Coronary artery (tissue), 2 donors: ENCODE measurements at regions not wholly inside any gene's neighbourhood (a gene's known extent, or its start where the extent isn't known, plus 50 kb on each side); places are given as distances from the start of the nearest gene placed in this dataset.

Experiments
- DNase-seq: peaks from one replicate; pipeline ENCODE4 v3.0.0-alpha.2; 2017; ENCODE audit warnings: low spot score
- H3K27ac ChIP-seq, 2 donors: fragments of 200-600 bp; sonication (generic); one replicate each; pipeline ENCODE4 v1.5.1; 2016 to 2019
- H3K4me3 ChIP-seq: fragments of 200-600 bp; sonication (generic); 2 replicates; pipeline ENCODE4 v1.5.1; 2016; ENCODE audit warnings: mild to moderate bottlenecking, moderate library complexity
- CTCF ChIP-seq: fragments of 200-600 bp; sonication (generic); IDR thresholded peaks from one replicate; pipeline ENCODE4 v1.5.1; 2019; ENCODE audit warnings: antibody characterized with exemption

- no peak for TF ChIP-seq CTCF
- no peak for DNase-seq
- no peak overlapping the region for H3K27ac ChIP-seq
- no peak overlapping the region for H3K4me3 ChIP-seq
These were observed 260.5 kb downstream of the CCDC85A start for GRCh38 chr2:56444339-56444738.

- H3K4me3 ChIP-seq = no peak overlapping the region
- no peak overlapping the region for H3K27ac ChIP-seq
- DNase-seq = no peak
- TF ChIP-seq CTCF = no peak
These were observed 264.7 kb downstream of the CCDC85A start for GRCh38 chr2:56448403-56449001.

- Histone ChIP-seq H3K4me3 (no peak overlapping the region), H3K27ac (no peak overlapping the region)
- no peak for DNase-seq
- TF ChIP-seq CTCF = no peak
These were observed 265.2 kb downstream of the CCDC85A start for GRCh38 chr2:56449002-56449431.

- no peak overlapping the region for H3K27ac ChIP-seq
- no peak for TF ChIP-seq CTCF
- no peak for DNase-seq
- H3K4me3 ChIP-seq = no peak overlapping the region
These were observed 265.7 kb downstream of the CCDC85A start for GRCh38 chr2:56449449-56449860.

GRCh38 chr2:56450047-56450446, 266.3 kb downstream of the CCDC85A start:
- Histone ChIP-seq H3K4me3 (no peak overlapping the region), H3K27ac (no peak overlapping the region)
- no peak for DNase-seq
- TF ChIP-seq CTCF = no peak

GRCh38 chr2:56450772-56451171, 267.0 kb downstream of the CCDC85A start:
- Histone ChIP-seq H3K27ac (no peak overlapping the region), H3K4me3 (no peak overlapping the region)
- no peak for TF ChIP-seq CTCF
- no peak for DNase-seq

- TF ChIP-seq CTCF = no peak
- Histone ChIP-seq H3K4me3 (no peak overlapping the region), H3K27ac (no peak overlapping the region)
- DNase-seq = no peak
These were observed 271.9 kb downstream of the CCDC85A start for GRCh38 chr2:56455642-56456041.
